Heart left ventricle (tissue), 16 donors: ENCODE measurements at regions not wholly inside any gene's neighbourhood (a gene's known extent, or its start where the extent isn't known, plus 50 kb on each side); places are given as distances from the start of the nearest gene placed in this dataset.

Source experiments
- ATAC-seq, 4 donors: fragments of 200-7000 bp; cut with Tn5 transposase; one replicate each; pipeline ENCODE4 v1.9.1; 2020 to 2022; ENCODE audit warnings: moderate library complexity in 4 of 4, mild to moderate bottlenecking in 3 of 4, moderate number of reproducible peaks in 1 of 4
- DNase-seq, 5 donors: peaks; one replicate each; pipeline ENCODE4 v3.0.0-alpha.2; 2020
- H3K27ac ChIP-seq, 12 donors: fragments of 200-600 bp; sonication (generic) in 4 of 12; one replicate each; pipeline versions ENCODE4 v1.5.0 to v1.8.0; 2016 to 2022; ENCODE audit warnings: mild to moderate bottlenecking in 2 of 12
- H3K27me3 ChIP-seq, 9 donors: fragments of 200-600 bp; sonication (generic) in 2 of 9; one replicate each; pipeline versions ENCODE4 v1.5.1 to v1.8.0; 2016 to 2022; ENCODE audit warnings: mild to moderate bottlenecking in 3 of 9
- H3K36me3 ChIP-seq, 9 donors: fragments of 200-600 bp; sonication (generic) in 2 of 9; one replicate each; pipeline versions ENCODE4 v1.5.0 to v1.8.0; 2018 to 2022; ENCODE audit warnings: mild to moderate bottlenecking in 2 of 9
- H3K4me1 ChIP-seq, 12 donors: fragments of 200-600 bp; sonication (generic) in 4 of 12; one replicate each; pipeline versions ENCODE4 v1.5.0 to v1.8.0; 2016 to 2022; ENCODE audit warnings: mild to moderate bottlenecking in 3 of 12
- H3K4me3 ChIP-seq, 12 donors: fragments of 200-600 bp; sonication (generic) in 4 of 12; one replicate each; pipeline versions ENCODE4 v1.5.0 to v1.8.0; 2017 to 2022; ENCODE audit warnings: mild to moderate bottlenecking in 9 of 12, moderate library complexity in 4 of 12
- H3K9me3 ChIP-seq, 12 donors: fragments of 200-600 bp; sonication (generic) in 4 of 12; one replicate each; pipeline versions ENCODE4 v1.5.0 to v1.8.0; 2016 to 2022; ENCODE audit warnings: mild to moderate bottlenecking in 1 of 12
- CTCF ChIP-seq, 12 donors: fragments of 200-600 bp; sonication (generic) in 4 of 12; IDR thresholded peaks; one replicate each; pipeline versions ENCODE4 v1.5.0 to v1.8.0; 2018 to 2022; ENCODE audit warnings: antibody characterized with exemption in 12 of 12, mild to moderate bottlenecking in 5 of 12
- POLR2A ChIP-seq, 2 donors: fragments of 450-650 bp; IDR thresholded peaks; one replicate each; pipeline ENCODE4 v1.6.1; 2017; ENCODE audit warnings: antibody characterized with exemption in 2 of 2, mild to moderate bottlenecking in 2 of 2, moderate library complexity in 2 of 2
- WGBS, 4 donors: extraction: QIAGEN DNeasy Blood & Tissue Kit in 2 of 4; methylation state at CpG; one replicate each; pipeline versions ENCODE4 v1.1.5 to v1.1.7; 2013 to 2018; 5-methylcytosine and 5-hydroxymethylcytosine counted together
- intact Hi-C, 10 donors: fragments of 100-400 bp; cut with DNase I; formaldehyde crosslinking; loops; one replicate each; pipeline versions ENCODE4 v1.11.1 to v1.14.2; 2022
- donor health status: ischemic (EF 13 %, LVEDD 7.1; RV severe dilation, severe dysfunction).
- donor health status: healthy with polysubstance abuse.
- donor health status: DM: no; HTN: yes; CAD: no.
- donor health status: DM: no; HTN: no; CAD: no.
- donor health status: ischemic (EF 25% LVEDD 6.9; RV normal size, moderate dysfunction).
- donor health status: ischemic (EF 25% LVEDD 5.7; RV mildly dilated, moderate dysfunction).
- donor health status: healthy.
- donor health status: DM: yes; HTN: yes; CAD: no.
- donor health status: ischemic (EF 35%, LVEDD 5.7; RV mildly dilated, moderate dysfunction).
- donor health status: nonischemic (EF 11% LVEDD 7.7; RV severe dilation, severe dysfunction).
- donor health status: DM: yes; HTN: yes; CAD: no.
- donor health status: PGD.
- donor health status: ischemic (EF 29% LVEDD 5.4; RV normal size, mild dysfunction).
- donor health status: nonischemic (EF 23%, LVEDD 6.1; RV moderate dilation, normal function).

- peak overlapping the region in 6 of 12 donors; percentile 8 to 27 (median 16) for H3K27ac ChIP-seq
- H3K4me3 ChIP-seq = no peak overlapping the region
- DNase-seq (no peak), ATAC-seq (peak in 3 of 4 donors; percentile 52 to 68 (median 63))
- peaks cover 0 to 43% (median 8%) of the 10 kb centered on the region in 12 donors for H3K4me1 ChIP-seq
- 24 to 56% (median 36%) methylated on average over 1 of the region's 1 CpG for WGBS, 4 donors
- intact Hi-C loops = no loop called here
- TF ChIP-seq POLR2A (IDR thresholded peaks at IDR 0.05) = no peak
- no peak for TF ChIP-seq CTCF (IDR thresholded peaks at IDR 0.05)
- H3K36me3 ChIP-seq = no peaks in the 10 kb centered on the region
- no peaks in the 10 kb centered on the region for H3K27me3 ChIP-seq
- peaks cover 0 to 3% (median 0%) of the 10 kb centered on the region in 12 donors for H3K9me3 ChIP-seq
Observed at GRCh38 chr7:116403265-116403664, 96.3 kb upstream of the CAV2 start.

- Histone ChIP-seq H3K9me3 (no peaks in the 10 kb centered on the region), H3K36me3 (no peaks in the 10 kb centered on the region), H3K4me1 (peaks cover 0 to 34% (median 8%) of the 10 kb centered on the region in 12 donors), H3K4me3 (no peak overlapping the region), H3K27ac (no peak overlapping the region), H3K27me3 (no peaks in the 10 kb centered on the region)
- intact Hi-C loops = no loop called here
- 69 to 80% (median 77%) methylated on average over 3 of the region's 3 CpGs for WGBS, 4 donors
- DNase-seq (no peak), ATAC-seq (no peak)
- no peak for TF ChIP-seq POLR2A (IDR thresholded peaks at IDR 0.05)
- no peak for TF ChIP-seq CTCF (IDR thresholded peaks at IDR 0.05)
Observed at GRCh38 chr7:116404389-116404788, 95.1 kb upstream of the CAV2 start.

GRCh38 chr7:116405810-116406209, 93.7 kb upstream of the CAV2 start:
- no peaks in the 10 kb centered on the region for H3K9me3 ChIP-seq
- H3K27me3 ChIP-seq = no peaks in the 10 kb centered on the region
- ATAC-seq (no peak), DNase-seq (no peak)
- no peaks in the 10 kb centered on the region for H3K36me3 ChIP-seq
- TF ChIP-seq CTCF (IDR thresholded peaks at IDR 0.05) = no peak
- no peak for TF ChIP-seq POLR2A (IDR thresholded peaks at IDR 0.05)
- no peak overlapping the region for H3K27ac ChIP-seq
- intact Hi-C loops = no loop called here
- no peak overlapping the region for H3K4me3 ChIP-seq
- 95 to 98% (median 97%) methylated on average over 2 of the region's 2 CpGs for WGBS, 4 donors
- H3K4me1 ChIP-seq = peaks cover 0 to 32% (median 6%) of the 10 kb centered on the region in 12 donors

GRCh38 chr7:116407165-116407564, 92.4 kb upstream of the CAV2 start:
- 76 to 84% (median 80%) methylated on average over 3 of the region's 3 CpGs for WGBS, 4 donors
- Histone ChIP-seq H3K4me3 (no peak overlapping the region), H3K9me3 (no peaks in the 10 kb centered on the region), H3K27me3 (no peaks in the 10 kb centered on the region), H3K4me1 (peaks cover 0 to 32% (median 6%) of the 10 kb centered on the region in 12 donors), H3K36me3 (no peaks in the 10 kb centered on the region), H3K27ac (no peak overlapping the region)
- no peak for TF ChIP-seq CTCF (IDR thresholded peaks at IDR 0.05)
- TF ChIP-seq POLR2A (IDR thresholded peaks at IDR 0.05) = no peak
- ATAC-seq = peak in 1 of 4 donors; percentile 36
- no peak for DNase-seq
- intact Hi-C loops = no loop called here
